SU-DHL-6 (cell line): ENCODE measurements at regions not wholly inside any gene's neighbourhood (a gene's known extent, or its start where the extent isn't known, plus 50 kb on each side); places are given as distances from the start of the nearest gene placed in this dataset.

Experiments used
- H2AFZ ChIP-seq: fragments of 200-600 bp; sonication (generic); 2 replicates; pipeline ENCODE4 v1.6.1; 2014; ENCODE audit warnings: low read depth, mild to moderate bottlenecking, moderate library complexity, mixed read lengths, antibody characterized with exemption, low read length; ENCODE audit not compliant: severe bottlenecking
- H3F3A ChIP-seq: fragments of 200-600 bp; shearing (Covaris generic); 2 replicates; pipeline ENCODE4 v1.6.0; 2016; ENCODE audit warnings: antibody characterized with exemption, mild to moderate bottlenecking; ENCODE audit not compliant: insufficient read depth
- H3K27ac ChIP-seq: fragments of 200-600 bp; sonication (generic); 2 replicates; pipeline ENCODE4 v1.5.1; 2016; ENCODE audit warnings: low read depth, mild to moderate bottlenecking, low read length, moderate library complexity, mixed read lengths
- H3K27me3 ChIP-seq: fragments of 200-600 bp; sonication (generic), shearing (Covaris generic); 2 replicates; pipeline ENCODE4 v1.6.0; 2014; ENCODE audit warnings: mild to moderate bottlenecking, low read length
- H3K36me3 ChIP-seq: fragments of 200-600 bp; sonication (generic); 2 replicates; pipeline ENCODE4 v1.6.1; 2014; ENCODE audit warnings: mild to moderate bottlenecking, low read length, mixed read lengths
- H3K4me2 ChIP-seq: fragments of 300-600, 200-600 bp; shearing (Covaris generic), sonication (generic); 2 replicates; pipeline ENCODE4 v1.6.0; 2014; ENCODE audit warnings: low read length, low read depth, mild to moderate bottlenecking; ENCODE audit not compliant: poor library complexity, severe bottlenecking
- H3K4me3 ChIP-seq: fragments of 200-600 bp; sonication (generic); 2 replicates; pipeline ENCODE4 v1.5.1; 2014; ENCODE audit warnings: antibody characterized with exemption, low read length, mild to moderate bottlenecking, mixed read lengths; ENCODE audit not compliant: insufficient read depth, poor library complexity, severe bottlenecking
- H3K79me2 ChIP-seq: fragments of 200-600 bp; sonication (generic); 2 replicates; pipeline ENCODE4 v1.6.1; 2014; ENCODE audit warnings: mild to moderate bottlenecking, low read length, moderate library complexity; ENCODE audit not compliant: insufficient read depth
- H3K9ac ChIP-seq: fragments of 200-600 bp; sonication (generic); 2 replicates; pipeline ENCODE4 v1.7.0; 2014; ENCODE audit warnings: mild to moderate bottlenecking, low read length
- H3K9me2 ChIP-seq: fragments of 200-600 bp; sonication (generic); replicated peaks from 2 replicates; pipeline ENCODE4 v1.6.1; 2014; ENCODE audit warnings: low read length; ENCODE audit not compliant: insufficient read depth
- H3K9me3 ChIP-seq: fragments of 200-600 bp; sonication (generic); 2 replicates; pipeline ENCODE4 v1.6.1; 2014; ENCODE audit warnings: low read length, mixed read lengths; ENCODE audit not compliant: insufficient read depth
- H4K20me1 ChIP-seq: fragments of 200-600 bp; sonication (generic); 2 replicates; pipeline ENCODE4 v1.6.1; 2014; ENCODE audit warnings: low read depth, mild to moderate bottlenecking, antibody characterized with exemption, low read length, moderate library complexity, mixed read lengths
- CTCF ChIP-seq: fragments of 200-600 bp; sonication (generic); IDR thresholded peaks from one replicate; pipeline ENCODE4 v1.5.1; 2017; ENCODE audit warnings: antibody characterized with exemption, mild to moderate bottlenecking, low read length, moderate library complexity; ENCODE audit not compliant: insufficient read depth, poor library complexity, severe bottlenecking
- EZH2phosphoT487 ChIP-seq: fragments of 200-600 bp; sonication (generic), shearing (Covaris generic); conservative IDR thresholded peaks from 2 replicates; pipeline ENCODE4 v1.6.1; 2018; ENCODE audit warnings: mild to moderate bottlenecking, antibody characterized with exemption, low read length, moderate library complexity, mixed read lengths

- Histone ChIP-seq H4K20me1 (no peaks in the 10 kb centered on the region), H3K4me3 (no peak overlapping the region), H3F3A (no peaks in the 10 kb centered on the region), H3K79me2 (no peaks in the 10 kb centered on the region), H3K27me3 (no peaks in the 10 kb centered on the region), H3K4me2 (no peak overlapping the region), H2AFZ (no peak overlapping the region), H3K36me3 (no peaks in the 10 kb centered on the region), H3K27ac (no peak overlapping the region), H3K9me3 (no peaks in the 10 kb centered on the region), H3K9me2 (no peaks in the 10 kb centered on the region), H3K9ac (no peak overlapping the region)
- TF ChIP-seq CTCF (no peak), EZH2phosphoT487 (no peak)
Observed at GRCh38 chr6:167524261-167525111, 199.6 kb downstream of the TTLL2 start.

GRCh38 chr6:167525774-167526173 is 200.9 kb downstream of the TTLL2 start:
- H2AFZ ChIP-seq, result no peak overlapping the region
- no peaks in the 10 kb centered on the region for H3K36me3 ChIP-seq
- H3K79me2 ChIP-seq, result no peaks in the 10 kb centered on the region
- no peaks in the 10 kb centered on the region for H3K9me2 ChIP-seq
- no peak overlapping the region for H3K4me3 ChIP-seq
- TF ChIP-seq CTCF (no peak), EZH2phosphoT487 (no peak)
- no peak overlapping the region for H3K9ac ChIP-seq
- H3F3A ChIP-seq, result no peaks in the 10 kb centered on the region
- no peak overlapping the region for H3K27ac ChIP-seq
- no peaks in the 10 kb centered on the region for H3K27me3 ChIP-seq
- no peaks in the 10 kb centered on the region for H3K9me3 ChIP-seq
- H3K4me2 ChIP-seq, result no peak overlapping the region
- H4K20me1 ChIP-seq, result no peaks in the 10 kb centered on the region

- Histone ChIP-seq H3K79me2 (no peaks in the 10 kb centered on the region), H3K36me3 (no peaks in the 10 kb centered on the region), H2AFZ (no peak overlapping the region), H3K9ac (no peak overlapping the region), H3K9me3 (no peaks in the 10 kb centered on the region), H3K9me2 (no peaks in the 10 kb centered on the region), H3K27me3 (no peaks in the 10 kb centered on the region), H4K20me1 (no peaks in the 10 kb centered on the region), H3K4me3 (no peak overlapping the region), H3F3A (no peaks in the 10 kb centered on the region), H3K4me2 (no peak overlapping the region), H3K27ac (no peak overlapping the region)
- no peak for TF ChIP-seq EZH2phosphoT487
Observed at GRCh38 chr6:167526465-167527368, 201.8 kb downstream of the TTLL2 start.
